Activated T-helper 9 cell treated with anti-CD3 and anti-CD28 coated beads, Interleukin-2, amount 50 U/mL, for 16 hours (primary cell): ENCODE measurements at regions not wholly inside any gene's neighbourhood (a gene's known extent, or its start where the extent isn't known, plus 50 kb on each side); places are given as distances from the start of the nearest gene placed in this dataset.
"Not testable (repeated sequence)": the region's sequence is repeated elsewhere in the genome, so short reads cannot be mapped to it uniquely, and the experiment has no call there.

ENCODE experiments used
- DNase-seq: peaks from one replicate; pipeline ENCODE4 v3.0.0-alpha.2; 2020; ENCODE audit warnings: low read depth

GRCh38 chr16:48105976-48106375 is 49.8 kb downstream of the ABCC12 start:
- no peak for DNase-seq

GRCh38 chr16:48105456-48105855 is 50.3 kb downstream of the ABCC12 start:
- no peak for DNase-seq

GRCh38 chr16:48103591-48103990 is 52.2 kb downstream of the ABCC12 start:
- no peak for DNase-seq

GRCh38 chr16:48102083-48103008 is 53.4 kb downstream of the ABCC12 start:
- no peak for DNase-seq

GRCh38 chr16:48101069-48101674 is 54.6 kb downstream of the ABCC12 start:
- peak; percentile 13 for DNase-seq

- no peak for DNase-seq
Observed at GRCh38 chr16:48099455-48099854, 56.3 kb downstream of the ABCC12 start.

DNA sequence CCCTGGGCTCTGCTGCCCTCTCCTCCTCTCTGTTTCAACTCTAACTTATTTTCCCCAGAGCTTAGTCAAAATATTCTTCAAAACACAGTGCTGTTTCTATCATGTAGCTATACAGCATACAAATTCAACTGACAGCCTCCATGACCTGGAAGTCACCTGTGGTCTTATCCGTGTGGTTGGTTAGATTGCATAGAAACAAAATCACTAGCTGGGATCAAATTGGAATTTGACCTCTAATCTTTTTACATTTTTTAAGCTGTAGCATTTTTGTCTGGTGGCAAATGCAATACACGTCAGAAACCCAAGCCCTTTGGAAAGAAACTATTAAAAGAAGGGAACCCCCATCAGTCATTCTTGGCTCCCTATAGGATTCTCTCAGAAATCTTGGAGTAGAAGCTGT is 57.3 kb downstream of the ABCC12 start:
- DNase-seq = no peak

DNA sequence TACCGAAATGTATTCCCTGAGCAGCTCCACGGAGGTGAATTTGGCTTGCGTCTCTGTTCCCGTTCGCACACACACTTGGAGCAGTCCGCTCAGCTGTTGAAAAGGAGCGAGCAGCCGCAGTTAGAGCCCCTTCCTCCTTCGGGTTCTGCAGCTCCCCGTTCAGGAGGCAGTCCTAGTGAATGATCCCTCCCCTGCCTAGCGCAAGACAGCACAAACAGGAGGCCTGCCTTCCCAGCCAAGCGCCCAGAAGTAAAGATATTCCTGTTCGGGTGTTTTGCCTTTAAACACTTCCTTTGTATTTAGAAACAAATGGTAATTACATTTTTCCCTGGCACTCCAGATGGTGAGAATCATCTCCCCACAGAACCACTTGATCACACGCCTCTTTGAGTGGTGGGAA is 64.7 kb downstream of the ABCC12 start:
- DNase-seq = no peak

- DNase-seq = no peak
Observed at GRCh38 chr16:48089053-48089792, 66.6 kb downstream of the ABCC12 start.

DNA sequence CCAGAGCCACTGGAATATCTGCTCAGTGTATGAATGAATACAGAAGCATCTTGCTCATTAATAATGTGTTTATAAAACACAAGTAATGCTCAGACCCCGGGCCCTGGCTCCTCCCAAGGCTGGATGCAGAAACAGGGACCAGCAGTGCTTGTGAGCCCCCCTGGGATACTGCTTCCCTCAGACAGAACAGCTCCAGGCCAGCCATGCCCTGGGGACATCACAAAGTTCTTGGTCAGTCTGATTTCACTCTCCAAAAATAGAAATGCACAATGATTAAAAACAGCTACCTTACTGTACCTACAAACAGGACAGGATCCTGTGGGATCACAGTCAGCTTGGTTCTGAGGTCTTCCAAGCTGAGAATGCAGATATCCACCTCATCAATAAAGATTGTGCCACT is 68.2 kb downstream of the ABCC12 start:
- DNase-seq = no peak

DNA sequence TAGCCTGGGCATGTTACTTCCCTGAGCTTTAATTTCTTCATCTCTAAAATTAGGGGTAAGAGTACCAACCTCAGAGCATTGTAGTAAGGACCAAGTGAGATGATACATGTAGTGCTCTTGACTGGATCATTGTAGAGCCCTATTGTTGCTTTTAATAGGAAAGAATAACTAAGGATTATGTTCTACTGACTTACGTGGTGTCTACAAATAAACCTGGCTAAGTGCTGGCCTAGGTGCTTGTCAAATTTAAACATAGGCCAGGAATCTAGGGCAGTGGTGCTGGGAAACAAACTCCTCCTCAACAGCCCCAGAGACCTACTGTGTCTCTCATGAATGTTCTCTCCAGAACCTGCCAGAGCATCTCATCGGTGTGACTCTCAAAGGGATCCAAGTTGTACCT is 69.4 kb downstream of the ABCC12 start:
- DNase-seq = no peak

GRCh38 chr16:48085729-48086128 is 70.1 kb downstream of the ABCC12 start:
- DNase-seq = no peak

- no peak for DNase-seq
Observed at GRCh38 chr16:48084826-48085225, 71.0 kb downstream of the ABCC12 start.

DNA sequence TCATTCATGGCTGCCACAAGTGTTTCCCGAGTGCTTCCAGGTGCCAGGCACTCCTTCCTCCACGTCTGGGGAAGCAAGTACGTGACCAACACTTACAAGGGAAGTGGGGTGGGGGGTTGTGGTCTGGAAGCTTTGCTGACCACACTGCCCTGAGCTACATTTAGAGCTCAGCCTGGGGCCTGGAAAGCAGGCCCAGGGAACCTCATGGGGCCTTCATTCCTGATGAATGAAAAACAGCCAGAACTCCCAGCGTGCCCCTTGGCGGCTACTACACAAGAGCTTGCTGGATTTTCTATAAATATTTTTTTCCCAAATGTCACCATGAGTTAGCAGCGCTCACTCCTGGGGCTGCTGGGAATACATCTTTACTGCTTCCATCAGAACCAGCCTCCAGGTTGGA is 73.3 kb downstream of the ABCC12 start:
- no peak for DNase-seq

- DNase-seq = no peak
Observed at GRCh38 chr16:48081656-48082055, 74.1 kb downstream of the ABCC12 start.

DNA sequence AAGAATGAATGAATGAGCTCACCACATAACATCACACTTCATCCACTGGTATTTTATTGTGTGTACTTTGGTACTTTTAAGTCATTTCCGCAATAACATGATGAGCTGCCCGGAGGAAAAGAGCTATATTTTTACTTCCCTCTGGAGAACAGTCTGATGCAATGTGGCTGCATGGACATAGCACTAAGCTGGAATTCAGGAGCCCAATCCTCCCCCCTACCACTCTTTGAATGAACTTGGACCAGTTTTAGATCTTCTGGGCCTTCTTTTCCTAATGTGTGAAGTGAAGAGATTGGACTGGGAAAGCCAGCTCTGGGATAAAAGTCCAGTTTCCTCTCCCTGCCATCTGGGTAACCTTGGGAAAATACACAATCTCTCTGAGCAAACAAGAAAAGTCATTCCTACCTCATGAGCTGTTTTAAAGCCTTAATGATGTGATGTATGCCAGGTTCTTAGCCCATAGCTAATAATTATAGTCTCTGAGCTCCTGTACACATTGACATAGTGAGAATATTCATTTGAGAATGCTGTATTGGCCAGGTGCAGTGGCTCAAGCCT is 79.3 kb downstream of the ABCC12 start:
- no peak for DNase-seq

DNA sequence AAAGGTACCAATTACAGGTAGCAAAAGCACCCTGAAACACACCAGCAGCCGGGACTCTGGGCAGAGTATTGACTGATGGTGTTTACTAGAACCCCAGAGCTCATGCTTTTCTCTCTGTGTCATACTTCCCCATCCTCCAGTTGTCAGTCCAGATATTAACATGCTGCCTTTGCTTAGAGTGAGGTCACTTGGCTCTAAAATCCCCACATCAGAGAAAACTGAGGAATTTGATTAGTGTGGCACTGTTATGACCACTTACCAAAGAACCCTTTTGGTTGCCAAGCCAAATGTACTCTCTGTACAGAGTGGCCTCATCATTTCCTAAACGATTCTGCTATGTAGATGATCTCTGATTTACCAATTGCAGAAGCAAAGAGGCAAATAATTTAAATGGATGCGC is 80.4 kb downstream of the ABCC12 start:
- DNase-seq = no peak

DNA sequence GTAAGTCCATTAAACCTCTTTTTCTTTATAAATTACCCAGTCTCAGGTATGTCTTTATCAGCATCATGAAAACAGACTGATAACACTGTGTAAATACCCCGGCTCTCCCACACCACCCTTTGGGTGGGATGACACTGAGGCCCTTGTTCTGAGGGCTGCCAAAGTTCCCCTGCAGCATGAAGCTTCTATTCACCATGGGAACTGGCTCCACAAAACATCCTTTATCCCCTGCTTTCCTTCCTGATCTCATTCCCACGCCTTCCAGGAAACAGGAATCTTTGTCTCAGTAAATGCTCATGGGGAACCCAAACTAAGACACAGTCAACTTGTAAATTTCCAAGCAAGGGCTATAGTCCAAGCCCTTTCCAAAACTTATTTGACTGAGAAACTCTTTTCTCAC is 88.4 kb downstream of the ABCC12 start:
- DNase-seq = no peak

DNA sequence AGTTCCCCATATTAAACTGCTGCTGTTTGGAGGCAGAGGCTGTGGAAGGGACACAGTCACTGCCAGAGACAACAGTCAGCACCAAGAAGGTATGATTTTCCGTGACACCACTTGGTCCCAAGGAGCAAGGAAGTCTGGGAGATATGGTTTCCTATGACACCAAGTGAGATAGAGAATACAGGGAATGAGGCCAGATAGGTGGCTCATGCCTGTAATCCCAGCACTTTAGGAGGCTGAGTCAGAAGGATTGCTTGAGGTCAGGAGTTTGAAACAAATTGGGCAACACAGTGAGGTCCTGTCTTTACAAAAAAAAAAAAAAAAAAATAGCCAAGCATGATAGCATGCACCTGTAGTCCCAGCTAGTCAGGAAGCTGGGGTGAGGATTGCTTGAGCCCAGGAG is 90.8 kb downstream of the ABCC12 start:
- no peak for DNase-seq

- DNase-seq = no peak
Observed at GRCh38 chr16:48062681-48063080, 93.1 kb downstream of the ABCC12 start.

GRCh38 chr16:48059936-48060335 is 95.9 kb downstream of the ABCC12 start:
- DNase-seq = no peak

- not testable (repeated sequence) for DNase-seq
Observed at GRCh38 chr16:48059190-48059589, 96.6 kb downstream of the ABCC12 start.

- no peak for DNase-seq
Observed at GRCh38 chr16:48057048-48057447, 98.7 kb downstream of the ABCC12 start.
